PC-3 (cell line): ENCODE measurements at regions not wholly inside any gene's neighbourhood (a gene's known extent, or its start where the extent isn't known, plus 50 kb on each side); places are given as distances from the start of the nearest gene placed in this dataset.

Source experiments
- EZH2 ChIP-seq: fragments of 300-600 bp; sonication (generic); IDR thresholded peaks from one replicate; pipeline ENCODE4 v1.6.1; 2017; ENCODE audit warnings: antibody characterized with exemption, mild to moderate bottlenecking, low read length; ENCODE audit not compliant: unreplicated experiment
- EZH2phosphoT487 ChIP-seq: fragments of 300-600 bp; sonication (generic); IDR thresholded peaks from 2 replicates; pipeline ENCODE4 v1.6.1; 2018; ENCODE audit warnings: mild to moderate bottlenecking, antibody characterized with exemption, low read length, borderline replicate concordance
- TF ChIP-seq, protein P1 (sequence below): fragments of 300-600 bp; sonication (generic); conservative IDR thresholded peaks from 2 replicates; pipeline ENCODE4 v1.5.1; 2017; ENCODE audit warnings: antibody characterized with exemption, low read depth, mild to moderate bottlenecking, low read length

DNA sequence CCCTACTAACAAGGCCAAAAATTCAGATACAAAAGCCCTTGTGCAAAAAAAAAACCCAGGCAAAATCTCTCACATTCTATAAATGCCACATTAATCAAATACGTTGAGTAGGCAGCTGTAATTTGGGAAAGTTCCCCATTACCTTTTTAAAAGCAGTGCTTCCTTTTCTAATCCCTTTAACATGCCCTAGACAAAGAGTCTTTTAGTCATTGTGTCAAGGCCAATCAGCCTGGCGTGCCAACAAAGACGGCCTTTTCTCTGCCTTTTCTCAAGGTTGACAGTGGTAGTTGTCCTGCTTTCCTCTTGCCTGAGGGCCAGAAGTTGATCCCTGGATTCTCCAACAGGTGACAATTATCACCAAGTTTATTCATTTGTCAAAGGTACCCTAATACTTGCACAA lies 62.5 kb upstream of the METAP2 start:
- TF ChIP-seq, protein P1, sequence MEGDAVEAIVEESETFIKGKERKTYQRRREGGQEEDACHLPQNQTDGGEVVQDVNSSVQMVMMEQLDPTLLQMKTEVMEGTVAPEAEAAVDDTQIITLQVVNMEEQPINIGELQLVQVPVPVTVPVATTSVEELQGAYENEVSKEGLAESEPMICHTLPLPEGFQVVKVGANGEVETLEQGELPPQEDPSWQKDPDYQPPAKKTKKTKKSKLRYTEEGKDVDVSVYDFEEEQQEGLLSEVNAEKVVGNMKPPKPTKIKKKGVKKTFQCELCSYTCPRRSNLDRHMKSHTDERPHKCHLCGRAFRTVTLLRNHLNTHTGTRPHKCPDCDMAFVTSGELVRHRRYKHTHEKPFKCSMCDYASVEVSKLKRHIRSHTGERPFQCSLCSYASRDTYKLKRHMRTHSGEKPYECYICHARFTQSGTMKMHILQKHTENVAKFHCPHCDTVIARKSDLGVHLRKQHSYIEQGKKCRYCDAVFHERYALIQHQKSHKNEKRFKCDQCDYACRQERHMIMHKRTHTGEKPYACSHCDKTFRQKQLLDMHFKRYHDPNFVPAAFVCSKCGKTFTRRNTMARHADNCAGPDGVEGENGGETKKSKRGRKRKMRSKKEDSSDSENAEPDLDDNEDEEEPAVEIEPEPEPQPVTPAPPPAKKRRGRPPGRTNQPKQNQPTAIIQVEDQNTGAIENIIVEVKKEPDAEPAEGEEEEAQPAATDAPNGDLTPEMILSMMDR = no peak
- TF ChIP-seq EZH2 (no peak), EZH2phosphoT487 (no peak)
